Testis (tissue), 2 donors: ENCODE measurements at regions not wholly inside any gene's neighbourhood (a gene's known extent, or its start where the extent isn't known, plus 50 kb on each side); places are given as distances from the start of the nearest gene placed in this dataset.

Experiments
- CTCF ChIP-seq, 3 experiments: fragments of 450-650 bp in 2 of 3; fragments of 200-600 bp in 1 of 3; sonication (generic) in 1 of 3; IDR thresholded peaks; one replicate each; pipeline ENCODE4 v1.5.1; 2016 to 2019; ENCODE audit warnings: antibody characterized with exemption in 3 of 3, mild to moderate bottlenecking in 2 of 3, moderate library complexity in 1 of 3
- POLR2A ChIP-seq: fragments of 450-650 bp; IDR thresholded peaks from one replicate; pipeline ENCODE4 v1.6.1; 2017; ENCODE audit warnings: antibody characterized with exemption, mild to moderate bottlenecking, moderate library complexity

- no peak for TF ChIP-seq CTCF (IDR thresholded peaks at IDR 0.05)
- TF ChIP-seq POLR2A: no peak
Measured at GRCh38 chr1:30307182-30307581, 416.2 kb downstream of the MATN1 start.
